ENCODE measurements at regions not wholly inside any gene's neighbourhood (a gene's known extent, or its start where the extent isn't known, plus 50 kb on each side); places are given as distances from the start of the nearest gene placed in this dataset.

DNA sequence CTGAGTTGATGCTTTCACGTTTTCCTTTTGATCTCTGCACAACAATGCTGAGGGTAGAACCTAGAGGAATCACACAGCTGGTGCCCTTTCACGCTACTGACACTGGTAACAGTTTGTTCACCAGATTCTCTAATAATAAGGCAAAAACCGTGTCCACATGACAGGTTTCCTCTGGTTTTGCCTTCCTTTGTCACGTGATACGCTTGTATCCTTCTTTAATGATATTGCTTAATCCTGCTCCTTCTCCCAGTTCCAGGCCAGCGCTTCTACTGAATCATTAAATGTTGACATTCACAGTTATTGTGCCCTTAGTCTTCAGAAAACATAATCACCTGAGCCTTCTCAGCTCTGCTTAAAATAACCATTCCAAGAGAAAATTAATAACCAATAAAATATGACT is 978.2 kb upstream of the NCAM2 start:
- no peaks in the 10 kb centered on the region for H3K4me1 ChIP-seq (ENCODE audit: control insufficient read depth in 1 of 2, low read depth in 2 of 2)
- TF ChIP-seq, protein P1, sequence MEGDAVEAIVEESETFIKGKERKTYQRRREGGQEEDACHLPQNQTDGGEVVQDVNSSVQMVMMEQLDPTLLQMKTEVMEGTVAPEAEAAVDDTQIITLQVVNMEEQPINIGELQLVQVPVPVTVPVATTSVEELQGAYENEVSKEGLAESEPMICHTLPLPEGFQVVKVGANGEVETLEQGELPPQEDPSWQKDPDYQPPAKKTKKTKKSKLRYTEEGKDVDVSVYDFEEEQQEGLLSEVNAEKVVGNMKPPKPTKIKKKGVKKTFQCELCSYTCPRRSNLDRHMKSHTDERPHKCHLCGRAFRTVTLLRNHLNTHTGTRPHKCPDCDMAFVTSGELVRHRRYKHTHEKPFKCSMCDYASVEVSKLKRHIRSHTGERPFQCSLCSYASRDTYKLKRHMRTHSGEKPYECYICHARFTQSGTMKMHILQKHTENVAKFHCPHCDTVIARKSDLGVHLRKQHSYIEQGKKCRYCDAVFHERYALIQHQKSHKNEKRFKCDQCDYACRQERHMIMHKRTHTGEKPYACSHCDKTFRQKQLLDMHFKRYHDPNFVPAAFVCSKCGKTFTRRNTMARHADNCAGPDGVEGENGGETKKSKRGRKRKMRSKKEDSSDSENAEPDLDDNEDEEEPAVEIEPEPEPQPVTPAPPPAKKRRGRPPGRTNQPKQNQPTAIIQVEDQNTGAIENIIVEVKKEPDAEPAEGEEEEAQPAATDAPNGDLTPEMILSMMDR (IDR thresholded peaks at IDR 0.05) = no peak
- ATAC-seq (ENCODE audit: insufficient number of reproducible peaks, low FRiP score, low read depth) = no peak
- no peaks in the 10 kb centered on the region for H3K9me3 ChIP-seq
- H3K27ac ChIP-seq = no peak overlapping the region
- H3K36me3 ChIP-seq = no peaks in the 10 kb centered on the region
- no peaks in the 10 kb centered on the region for H3K27me3 ChIP-seq (replicated peaks; ENCODE audit: insufficient read depth)
- no peak for DNase-seq (ENCODE audit: low spot score)
- H3K4me3 ChIP-seq = no peak overlapping the region

DNA sequence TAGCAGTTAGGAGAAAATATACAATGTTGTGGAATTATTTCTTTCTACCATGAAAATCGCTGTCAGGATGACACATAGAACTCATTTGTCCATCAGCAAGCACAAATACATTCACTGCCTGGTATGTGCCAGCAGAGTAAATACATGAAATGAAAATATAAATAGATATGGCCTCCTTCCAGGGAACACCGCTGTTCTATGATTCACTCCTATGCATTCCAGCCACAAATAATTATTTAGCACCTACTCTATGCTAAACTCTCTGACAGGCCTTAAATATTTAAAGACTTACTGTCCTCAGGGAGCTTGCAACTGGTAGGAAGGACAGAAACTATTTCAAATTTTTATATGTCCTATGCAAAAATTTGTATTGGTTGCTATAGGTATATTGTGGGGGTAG is 975.0 kb upstream of the NCAM2 start:
- DNase-seq (ENCODE audit: low spot score) = no peak
- TF ChIP-seq, protein P1 (IDR thresholded peaks at IDR 0.05) = no peak
- Histone ChIP-seq H3K4me1 (ENCODE audit: control insufficient read depth in 1 of 2, low read depth in 2 of 2) (no peaks in the 10 kb centered on the region), H3K27ac (no peak overlapping the region), H3K4me3 (no peak overlapping the region), H3K9me3 (no peaks in the 10 kb centered on the region), H3K36me3 (no peaks in the 10 kb centered on the region), H3K27me3 (replicated peaks; ENCODE audit: insufficient read depth) (no peaks in the 10 kb centered on the region)
- no peak for ATAC-seq (ENCODE audit: insufficient number of reproducible peaks, low FRiP score, low read depth)

DNA sequence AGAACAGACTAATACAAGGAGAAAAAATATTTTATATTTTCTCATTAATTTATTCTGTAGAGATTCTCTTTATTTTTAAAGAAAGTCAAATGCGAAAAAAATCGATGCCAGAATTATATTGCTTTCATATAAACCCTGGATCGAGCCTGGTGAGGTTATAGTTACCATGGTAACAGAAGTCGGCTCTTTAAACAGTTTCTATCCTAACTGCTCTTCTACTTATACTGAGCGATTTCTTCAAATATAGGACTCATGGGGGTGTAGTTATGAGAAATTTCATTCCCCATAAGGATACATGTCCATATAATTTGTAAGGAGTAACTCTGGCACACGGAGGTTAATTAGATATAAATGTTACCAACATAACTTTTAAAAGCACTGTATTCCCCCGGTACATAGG is 973.5 kb upstream of the NCAM2 start:
- DNase-seq (ENCODE audit: low spot score) = no peak
- no peak for ATAC-seq (ENCODE audit: insufficient number of reproducible peaks, low FRiP score, low read depth)
- Histone ChIP-seq H3K4me1 (ENCODE audit: control insufficient read depth in 1 of 2, low read depth in 2 of 2) (no peaks in the 10 kb centered on the region), H3K27me3 (replicated peaks; ENCODE audit: insufficient read depth) (no peaks in the 10 kb centered on the region), H3K4me3 (no peak overlapping the region), H3K27ac (no peak overlapping the region), H3K36me3 (no peaks in the 10 kb centered on the region), H3K9me3 (no peaks in the 10 kb centered on the region)
- TF ChIP-seq, protein P1 (IDR thresholded peaks at IDR 0.05) = no peak

DNA sequence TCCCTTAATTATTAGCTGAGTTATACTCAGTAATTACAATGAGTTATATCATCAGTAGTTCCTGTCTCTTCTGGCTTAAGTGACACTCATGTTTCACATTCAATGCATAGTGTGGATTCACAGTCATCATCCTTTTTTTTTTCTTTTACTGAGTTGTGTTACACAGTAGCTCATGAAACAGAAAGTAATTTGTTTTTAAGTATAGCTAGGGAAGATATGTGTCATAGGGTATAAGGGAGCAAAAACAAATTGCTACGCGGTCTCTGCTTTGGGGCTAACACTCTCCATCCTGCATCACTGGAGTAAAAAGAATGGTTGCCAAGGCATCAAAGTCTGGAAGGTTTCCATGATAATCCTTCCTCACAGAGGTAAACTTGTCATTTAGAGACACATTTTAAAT is 971.7 kb upstream of the NCAM2 start:
- Histone ChIP-seq H3K4me3 (no peak overlapping the region), H3K27me3 (replicated peaks; ENCODE audit: insufficient read depth) (no peaks in the 10 kb centered on the region), H3K36me3 (no peaks in the 10 kb centered on the region), H3K27ac (no peak overlapping the region), H3K4me1 (ENCODE audit: control insufficient read depth in 1 of 2, low read depth in 2 of 2) (no peaks in the 10 kb centered on the region), H3K9me3 (no peaks in the 10 kb centered on the region)
- DNase-seq (ENCODE audit: low spot score) (no peak), ATAC-seq (ENCODE audit: insufficient number of reproducible peaks, low FRiP score, low read depth) (no peak)
- TF ChIP-seq, protein P1 (IDR thresholded peaks at IDR 0.05) = no peak

DNA sequence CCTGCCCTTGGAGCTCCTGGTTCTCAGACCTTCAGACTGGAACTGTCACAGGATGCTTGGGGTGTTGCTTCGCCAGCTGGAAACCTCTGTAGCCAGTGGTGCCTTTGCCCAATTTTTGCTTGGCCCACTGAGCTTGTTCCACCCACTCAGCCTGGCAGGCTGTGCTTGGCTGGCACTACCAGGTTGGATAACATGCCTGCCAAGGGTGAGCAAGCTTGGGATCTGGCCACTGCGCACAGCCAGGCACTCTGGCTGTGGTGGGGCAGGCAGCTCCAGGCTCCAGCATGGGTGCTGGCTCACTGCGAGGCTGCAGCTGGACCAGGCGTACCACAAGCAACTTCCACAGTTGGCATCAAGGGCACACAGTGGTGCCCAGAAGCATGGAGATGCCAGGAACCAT is 967.8 kb upstream of the NCAM2 start:
- DNase-seq (ENCODE audit: low spot score) (no peak), ATAC-seq (ENCODE audit: insufficient number of reproducible peaks, low FRiP score, low read depth) (no peak)
- no peak overlapping the region for H3K4me3 ChIP-seq
- H3K36me3 ChIP-seq = no peaks in the 10 kb centered on the region
- no peaks in the 10 kb centered on the region for H3K9me3 ChIP-seq
- H3K4me1 ChIP-seq (ENCODE audit: control insufficient read depth in 1 of 2, low read depth in 2 of 2) = no peaks in the 10 kb centered on the region
- no peaks in the 10 kb centered on the region for H3K27me3 ChIP-seq (replicated peaks; ENCODE audit: insufficient read depth)
- H3K27ac ChIP-seq = no peak overlapping the region
- TF ChIP-seq, protein P1 (IDR thresholded peaks at IDR 0.05) = no peak
